ENCODE measurements at regions not wholly inside any gene's neighbourhood (a gene's known extent, or its start where the extent isn't known, plus 50 kb on each side); places are given as distances from the start of the nearest gene placed in this dataset.

DNA sequence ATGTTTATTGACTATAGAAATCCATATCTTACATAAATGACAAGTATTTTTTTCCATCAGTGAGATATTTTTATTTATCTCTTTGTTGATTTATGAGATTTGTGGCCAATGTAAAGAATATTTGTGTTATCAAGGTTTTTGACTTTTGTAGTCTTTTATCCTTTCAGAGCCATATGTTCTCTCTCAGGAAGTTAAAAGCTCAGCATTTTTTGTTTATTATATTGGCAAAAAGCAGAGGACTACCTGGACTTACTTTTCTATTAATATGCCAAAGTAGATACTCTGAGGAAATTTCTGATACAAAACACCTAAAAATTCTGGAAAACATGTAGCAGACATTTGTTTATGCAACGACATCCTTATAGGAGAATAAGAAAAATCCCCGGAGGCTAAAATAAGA, 490.3 kb downstream of the SLC6A15 start:
- H3K36me3 Mint-ChIP-seq (ENCODE audit: insufficient read depth, unreplicated experiment), result no peaks in the 10 kb centered on the region
- intact Hi-C loops (cut with micrococcal nuclease; ENCODE audit: unreplicated experiment), result no loop called here
- H3K9me3 Mint-ChIP-seq (ENCODE audit: low read depth, unreplicated experiment), result no peaks in the 10 kb centered on the region
- no peak for DNase-seq
- no TSS peak for BruUV-seq (replicated peaks)
- no peak overlapping the region for H3K27ac Mint-ChIP-seq (ENCODE audit: unreplicated experiment)
- no peaks in the 10 kb centered on the region for H3K4me1 Mint-ChIP-seq (ENCODE audit: low read depth, unreplicated experiment)
- TF ChIP-seq, protein P1, sequence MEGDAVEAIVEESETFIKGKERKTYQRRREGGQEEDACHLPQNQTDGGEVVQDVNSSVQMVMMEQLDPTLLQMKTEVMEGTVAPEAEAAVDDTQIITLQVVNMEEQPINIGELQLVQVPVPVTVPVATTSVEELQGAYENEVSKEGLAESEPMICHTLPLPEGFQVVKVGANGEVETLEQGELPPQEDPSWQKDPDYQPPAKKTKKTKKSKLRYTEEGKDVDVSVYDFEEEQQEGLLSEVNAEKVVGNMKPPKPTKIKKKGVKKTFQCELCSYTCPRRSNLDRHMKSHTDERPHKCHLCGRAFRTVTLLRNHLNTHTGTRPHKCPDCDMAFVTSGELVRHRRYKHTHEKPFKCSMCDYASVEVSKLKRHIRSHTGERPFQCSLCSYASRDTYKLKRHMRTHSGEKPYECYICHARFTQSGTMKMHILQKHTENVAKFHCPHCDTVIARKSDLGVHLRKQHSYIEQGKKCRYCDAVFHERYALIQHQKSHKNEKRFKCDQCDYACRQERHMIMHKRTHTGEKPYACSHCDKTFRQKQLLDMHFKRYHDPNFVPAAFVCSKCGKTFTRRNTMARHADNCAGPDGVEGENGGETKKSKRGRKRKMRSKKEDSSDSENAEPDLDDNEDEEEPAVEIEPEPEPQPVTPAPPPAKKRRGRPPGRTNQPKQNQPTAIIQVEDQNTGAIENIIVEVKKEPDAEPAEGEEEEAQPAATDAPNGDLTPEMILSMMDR (IDR thresholded peaks at IDR 0.05; ENCODE audit: unreplicated experiment), result no peak
- no peak overlapping the region for H3K4me3 Mint-ChIP-seq (ENCODE audit: low read depth, unreplicated experiment)
- CTCF ChIA-PET, result no interaction called here
- no peaks in the 10 kb centered on the region for H3K27me3 Mint-ChIP-seq (ENCODE audit: unreplicated experiment)

GRCh38 chr12:84421103-84421502, 491.5 kb downstream of the SLC6A15 start:
- no peaks in the 10 kb centered on the region for H3K4me1 Mint-ChIP-seq (ENCODE audit: low read depth, unreplicated experiment)
- intact Hi-C loops (cut with micrococcal nuclease; ENCODE audit: unreplicated experiment), result no loop called here
- CTCF ChIA-PET, result no interaction called here
- TF ChIP-seq, protein P1 (IDR thresholded peaks at IDR 0.05; ENCODE audit: unreplicated experiment), result no peak
- no peak overlapping the region for H3K27ac Mint-ChIP-seq (ENCODE audit: unreplicated experiment)
- no peaks in the 10 kb centered on the region for H3K36me3 Mint-ChIP-seq (ENCODE audit: insufficient read depth, unreplicated experiment)
- no peak for DNase-seq
- H3K27me3 Mint-ChIP-seq (ENCODE audit: unreplicated experiment), result no peaks in the 10 kb centered on the region
- no peaks in the 10 kb centered on the region for H3K9me3 Mint-ChIP-seq (ENCODE audit: low read depth, unreplicated experiment)
- BruUV-seq (replicated peaks), result no TSS peak
- H3K4me3 Mint-ChIP-seq (ENCODE audit: low read depth, unreplicated experiment), result no peak overlapping the region

DNA sequence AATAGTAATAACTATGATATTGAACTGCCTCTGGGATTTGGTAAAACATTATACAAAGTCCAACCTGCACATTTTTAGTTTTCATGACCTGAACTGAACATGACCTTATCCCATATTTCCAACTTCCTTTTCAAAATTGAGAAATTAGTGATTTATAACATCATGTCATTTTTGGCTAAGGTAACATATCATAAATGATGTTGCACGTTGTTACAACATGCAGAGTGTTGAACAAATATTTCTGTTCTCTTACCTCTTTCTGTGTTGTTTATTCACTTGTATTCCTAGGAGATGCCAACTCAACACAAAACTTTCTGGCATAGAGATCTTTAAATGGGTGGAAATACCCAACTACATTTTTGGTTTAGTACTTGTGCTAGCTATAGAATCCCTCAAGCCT, 496.0 kb downstream of the SLC6A15 start:
- DNase-seq, result no peak
- no peaks in the 10 kb centered on the region for H3K27me3 Mint-ChIP-seq (ENCODE audit: unreplicated experiment)
- H3K36me3 Mint-ChIP-seq (ENCODE audit: insufficient read depth, unreplicated experiment), result no peaks in the 10 kb centered on the region
- intact Hi-C loops (cut with micrococcal nuclease; ENCODE audit: unreplicated experiment), result no loop called here
- CTCF ChIA-PET, result no interaction called here
- H3K9me3 Mint-ChIP-seq (ENCODE audit: low read depth, unreplicated experiment), result peaks cover 2% of the 10 kb centered on the region
- TF ChIP-seq, protein P1 (IDR thresholded peaks at IDR 0.05; ENCODE audit: unreplicated experiment), result no peak
- no TSS peak for BruUV-seq (replicated peaks)
- no peak overlapping the region for H3K4me3 Mint-ChIP-seq (ENCODE audit: low read depth, unreplicated experiment)
- H3K4me1 Mint-ChIP-seq (ENCODE audit: low read depth, unreplicated experiment), result no peaks in the 10 kb centered on the region
- H3K27ac Mint-ChIP-seq (ENCODE audit: unreplicated experiment), result no peak overlapping the region

- intact Hi-C loops (cut with micrococcal nuclease; ENCODE audit: unreplicated experiment), result no loop called here
- H3K36me3 Mint-ChIP-seq (ENCODE audit: insufficient read depth, unreplicated experiment), result no peaks in the 10 kb centered on the region
- CTCF ChIA-PET, result no interaction called here
- no peaks in the 10 kb centered on the region for H3K4me1 Mint-ChIP-seq (ENCODE audit: low read depth, unreplicated experiment)
- TF ChIP-seq, protein P1 (IDR thresholded peaks at IDR 0.05; ENCODE audit: unreplicated experiment), result no peak
- no peak overlapping the region for H3K4me3 Mint-ChIP-seq (ENCODE audit: low read depth, unreplicated experiment)
- no peak overlapping the region for H3K27ac Mint-ChIP-seq (ENCODE audit: unreplicated experiment)
- DNase-seq, result no peak
- H3K9me3 Mint-ChIP-seq (ENCODE audit: low read depth, unreplicated experiment), result peaks cover 5% of the 10 kb centered on the region
- no TSS peak for BruUV-seq (replicated peaks)
- H3K27me3 Mint-ChIP-seq (ENCODE audit: unreplicated experiment), result no peaks in the 10 kb centered on the region
These were observed 496.7 kb downstream of the SLC6A15 start for GRCh38 chr12:84415946-84416345.

DNA sequence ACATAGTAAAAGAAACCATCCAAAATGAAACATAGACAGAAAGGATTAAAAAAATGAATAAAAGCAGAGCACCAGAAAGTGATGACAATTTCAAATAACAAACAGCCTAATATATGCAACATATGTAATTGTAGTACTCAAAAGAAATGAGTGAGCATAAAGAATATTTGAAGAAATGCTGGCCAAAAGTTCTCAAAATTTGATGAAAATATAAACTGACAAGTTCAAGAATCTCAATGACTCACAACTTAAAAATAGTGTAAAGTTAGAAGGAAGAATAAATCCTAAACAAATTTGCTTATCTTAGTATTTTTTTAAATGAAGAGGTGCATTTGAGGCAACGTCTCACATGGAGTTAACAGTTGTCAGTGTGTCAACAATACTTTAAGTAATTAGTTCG, 498.9 kb downstream of the SLC6A15 start:
- no TSS peak for BruUV-seq (replicated peaks)
- TF ChIP-seq, protein P1 (IDR thresholded peaks at IDR 0.05; ENCODE audit: unreplicated experiment), result no peak
- Mint-ChIP-seq H3K9me3 (ENCODE audit: low read depth, unreplicated experiment) (peaks cover 5% of the 10 kb centered on the region), H3K4me1 (ENCODE audit: low read depth, unreplicated experiment) (no peaks in the 10 kb centered on the region), H3K4me3 (ENCODE audit: low read depth, unreplicated experiment) (no peak overlapping the region), H3K36me3 (ENCODE audit: insufficient read depth, unreplicated experiment) (no peaks in the 10 kb centered on the region), H3K27me3 (ENCODE audit: unreplicated experiment) (no peaks in the 10 kb centered on the region), H3K27ac (ENCODE audit: unreplicated experiment) (no peak overlapping the region)
- DNase-seq, result no peak
- CTCF ChIA-PET, result no interaction called here
- intact Hi-C loops (cut with micrococcal nuclease; ENCODE audit: unreplicated experiment), result no loop called here
